Prostate gland (tissue), 2 donors: ENCODE measurements at regions not wholly inside any gene's neighbourhood (a gene's known extent, or its start where the extent isn't known, plus 50 kb on each side); places are given as distances from the start of the nearest gene placed in this dataset.

Experiments used
- DNase-seq: peaks from one replicate; pipeline ENCODE4 v3.0.0-alpha.2; 2019; ENCODE audit warnings: low spot score
- H3K27ac ChIP-seq, 2 donors: fragments of 200-600 bp; sonication (generic); 2 replicates each; pipeline ENCODE4 v1.5.1; 2017 to 2019
- H3K27me3 ChIP-seq: fragments of 200-600 bp; sonication (generic); replicated peaks from 2 replicates; pipeline ENCODE4 v1.5.1; 2019; ENCODE audit not compliant: insufficient read depth
- H3K36me3 ChIP-seq, 2 donors: fragments of 200-600 bp; sonication (generic); 1 replicate in 1 of 2; 2 replicates in 1 of 2; pipeline versions ENCODE4 v1.5.1 to v1.8.1; 2017 to 2019
- H3K4me1 ChIP-seq: fragments of 200-600 bp; sonication (generic); replicated peaks from 2 replicates; pipeline ENCODE4 v1.5.1; 2019
- H3K4me3 ChIP-seq, 2 donors: fragments of 200-600 bp; sonication (generic); 2 replicates each; pipeline ENCODE4 v1.5.1; 2017 to 2019
- H3K9me3 ChIP-seq: fragments of 200-600 bp; sonication (generic); 2 replicates; pipeline ENCODE4 v1.5.1; 2017
- POLR2A ChIP-seq: fragments of 450-650 bp; IDR thresholded peaks from one replicate; pipeline ENCODE4 v1.6.1; 2016; ENCODE audit warnings: antibody characterized with exemption, mild to moderate bottlenecking
- POLR2AphosphoS5 ChIP-seq: sonication (generic); formaldehyde crosslinking; IDR thresholded peaks from one replicate; pipeline ENCODE4 v1.6.1; 2017; ENCODE audit warnings: antibody characterized with exemption
- WGBS: methylation state at CpG from one replicate; pipeline ENCODE4 v1.1.5; 2018; 5-methylcytosine and 5-hydroxymethylcytosine counted together
- intact Hi-C: fragments of 100-400 bp; cut with DNase I; formaldehyde crosslinking; loops from one replicate; pipeline ENCODE4 v1.14.2; 2022
- TF ChIP-seq, protein P1 (sequence below), 4 experiments: fragments of 200-600 bp in 2 of 4; fragments of 450-650 bp in 2 of 4; sonication (generic) in 2 of 4; IDR thresholded peaks; 1 replicate in 3 of 4; 2 replicates in 1 of 4; pipeline ENCODE4 v1.5.1; 2016 to 2019; ENCODE audit warnings: antibody characterized with exemption in 4 of 4, mild to moderate bottlenecking in 2 of 4, moderate library complexity in 2 of 4

- Histone ChIP-seq H3K27ac (no peak overlapping the region), H3K4me3 (no peak overlapping the region), H3K36me3 (no peaks in the 10 kb centered on the region), H3K27me3 (no peaks in the 10 kb centered on the region), H3K4me1 (no peaks in the 10 kb centered on the region), H3K9me3 (no peaks in the 10 kb centered on the region)
- DNase-seq, result no peak
- TF ChIP-seq, protein P1, sequence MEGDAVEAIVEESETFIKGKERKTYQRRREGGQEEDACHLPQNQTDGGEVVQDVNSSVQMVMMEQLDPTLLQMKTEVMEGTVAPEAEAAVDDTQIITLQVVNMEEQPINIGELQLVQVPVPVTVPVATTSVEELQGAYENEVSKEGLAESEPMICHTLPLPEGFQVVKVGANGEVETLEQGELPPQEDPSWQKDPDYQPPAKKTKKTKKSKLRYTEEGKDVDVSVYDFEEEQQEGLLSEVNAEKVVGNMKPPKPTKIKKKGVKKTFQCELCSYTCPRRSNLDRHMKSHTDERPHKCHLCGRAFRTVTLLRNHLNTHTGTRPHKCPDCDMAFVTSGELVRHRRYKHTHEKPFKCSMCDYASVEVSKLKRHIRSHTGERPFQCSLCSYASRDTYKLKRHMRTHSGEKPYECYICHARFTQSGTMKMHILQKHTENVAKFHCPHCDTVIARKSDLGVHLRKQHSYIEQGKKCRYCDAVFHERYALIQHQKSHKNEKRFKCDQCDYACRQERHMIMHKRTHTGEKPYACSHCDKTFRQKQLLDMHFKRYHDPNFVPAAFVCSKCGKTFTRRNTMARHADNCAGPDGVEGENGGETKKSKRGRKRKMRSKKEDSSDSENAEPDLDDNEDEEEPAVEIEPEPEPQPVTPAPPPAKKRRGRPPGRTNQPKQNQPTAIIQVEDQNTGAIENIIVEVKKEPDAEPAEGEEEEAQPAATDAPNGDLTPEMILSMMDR (IDR thresholded peaks at IDR 0.05), result no peak
- TF ChIP-seq POLR2A (no peak), POLR2AphosphoS5 (no peak)
- intact Hi-C loops, result no loop called here
- WGBS, result 94% methylated on average over 7 of the region's 7 CpGs
Measured at GRCh38 chr5:154669402-154669801, 85.8 kb upstream of the LARP1 start.

- TF ChIP-seq POLR2AphosphoS5 (no peak), POLR2A (no peak)
- TF ChIP-seq, protein P1 (IDR thresholded peaks at IDR 0.05), result no peak
- Histone ChIP-seq H3K36me3 (no peaks in the 10 kb centered on the region), H3K4me3 (no peak overlapping the region), H3K27me3 (no peaks in the 10 kb centered on the region), H3K27ac (no peak overlapping the region), H3K9me3 (no peaks in the 10 kb centered on the region), H3K4me1 (no peaks in the 10 kb centered on the region)
- no peak for DNase-seq
- intact Hi-C loops, result no loop called here
Measured at GRCh38 chr5:154664869-154665268, 90.3 kb upstream of the LARP1 start.

- no peak for DNase-seq
- WGBS, result 79% methylated on average over 3 of the region's 3 CpGs
- Histone ChIP-seq H3K9me3 (no peaks in the 10 kb centered on the region), H3K4me3 (no peak overlapping the region), H3K4me1 (no peaks in the 10 kb centered on the region), H3K27ac (no peak overlapping the region), H3K36me3 (no peaks in the 10 kb centered on the region), H3K27me3 (no peaks in the 10 kb centered on the region)
- intact Hi-C loops, result no loop called here
- TF ChIP-seq POLR2A, result no peak
- TF ChIP-seq, protein P1 (IDR thresholded peaks at IDR 0.05), result no peak
- TF ChIP-seq POLR2AphosphoS5, result no peak
Measured at GRCh38 chr5:154663424-154663823, 91.8 kb upstream of the LARP1 start.

DNA sequence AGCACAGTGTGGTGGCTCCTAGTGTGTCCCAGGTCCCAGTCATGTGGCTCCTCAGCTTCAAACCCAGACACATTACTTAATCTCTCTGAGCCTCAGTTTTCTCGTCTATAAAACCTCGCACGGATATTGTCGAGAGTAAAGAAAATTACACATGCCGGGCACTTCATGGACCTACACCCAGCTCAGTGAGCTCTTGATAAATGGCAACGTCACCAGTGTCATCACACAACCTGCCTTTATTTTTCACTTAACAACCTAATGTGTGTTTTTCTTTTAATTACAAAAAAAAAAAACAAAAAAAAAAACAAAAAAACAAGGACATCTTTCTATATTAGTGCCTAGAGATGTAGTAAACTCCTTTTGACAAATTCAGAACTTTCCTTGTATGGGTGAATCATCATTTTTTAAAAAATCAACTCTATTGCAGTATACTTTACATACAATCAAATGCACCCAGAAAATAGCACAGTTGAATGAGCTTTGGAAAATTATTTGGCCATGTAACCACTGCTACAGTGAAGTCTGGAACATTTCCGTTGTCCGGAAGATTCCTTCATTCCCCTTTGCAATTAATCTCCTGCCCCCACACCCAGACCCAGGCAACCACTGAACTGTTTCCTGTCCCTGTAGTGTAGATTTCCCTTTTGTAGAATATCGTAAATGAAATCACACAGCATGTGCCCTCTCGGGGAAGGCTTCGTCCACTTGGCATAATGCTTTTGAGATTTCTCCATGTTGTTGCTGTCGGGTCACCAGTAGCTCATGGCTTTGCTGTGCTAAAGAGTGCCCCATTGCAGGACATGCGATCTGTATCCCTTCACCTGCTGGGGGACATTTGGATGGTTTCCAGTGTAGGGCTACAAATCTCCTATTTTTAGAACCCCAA lies 100.4 kb upstream of the LARP1 start:
- TF ChIP-seq POLR2AphosphoS5, result no peak
- TF ChIP-seq, protein P1 (IDR thresholded peaks at IDR 0.05), result no peak
- no peak for TF ChIP-seq POLR2A
- H3K4me3 ChIP-seq, result no peak overlapping the region
- H3K36me3 ChIP-seq, result no peaks in the 10 kb centered on the region
- peak overlapping the region; percentile 50 to 61 for H3K27ac ChIP-seq
- H3K4me1 ChIP-seq, result no peaks in the 10 kb centered on the region
- intact Hi-C loops, result no loop called here
- WGBS, result 55% methylated on average over 13 of the region's 13 CpGs
- no peaks in the 10 kb centered on the region for H3K27me3 ChIP-seq
- no peaks in the 10 kb centered on the region for H3K9me3 ChIP-seq
- DNase-seq, result no peak
